T-cell (primary cell): ENCODE measurements at regions not wholly inside any gene's neighbourhood (a gene's known extent, or its start where the extent isn't known, plus 50 kb on each side); places are given as distances from the start of the nearest gene placed in this dataset.

Experiments used
- ATAC-seq, 4 experiments: fragments of 200-7000 bp in 3 of 4; fragments of 150-1000 bp in 1 of 4; cut with Tn5 transposase; replicated peaks in 1 of 4; 1 replicate in 3 of 4; 2 replicates in 1 of 4; pipeline ENCODE4 v1.10.0; 2021; ENCODE audit warnings: moderate library complexity in 3 of 4, mild to moderate bottlenecking in 2 of 4, moderate number of reproducible peaks in 1 of 4
- CTCF ChIA-PET, 2 donors: fragments of 300-600 bp; sonication (Branson Sonifier 250); formaldehyde crosslinking; loops; one replicate each; lab custom pipeline; 2022; ENCODE audit warnings: antibody characterized with exemption in 2 of 2; lab: Charles Lee
- POLR2A ChIA-PET, 2 donors: fragments of 300-600 bp; sonication (Branson Sonifier 250); formaldehyde crosslinking; loops; one replicate each; lab custom pipeline; 2022; ENCODE audit warnings: antibody characterized with exemption in 2 of 2; lab: Charles Lee
- DNase-seq, 35 experiments: peaks; one replicate each; pipeline versions ENCODE4 v3.0.0 to v3.0.0-alpha.2; 2013 to 2023
- H3K27ac ChIP-seq: one replicate; pipeline ENCODE4 v1.5.1; 2013; ENCODE audit warnings: low read length
- H3K27me3 ChIP-seq, 2 experiments: replicated peaks in 1 of 2; 1 replicate in 1 of 2; 2 replicates in 1 of 2; pipeline versions ENCODE4 v1.6.1 to v1.7.0; 2013; ENCODE audit warnings: low read length in 1 of 2, mixed read lengths in 1 of 2; ENCODE audit not compliant: control insufficient read depth in 2 of 2, insufficient read depth in 2 of 2; ENCODE audit errors: extremely low read depth in 1 of 2
- H3K36me3 ChIP-seq, 2 donors: 1 replicate in 1 of 2; 2 replicates in 1 of 2; pipeline versions ENCODE4 v1.6.1 to v1.7.0; 2013; ENCODE audit warnings: low read length in 1 of 2; ENCODE audit not compliant: control insufficient read depth in 2 of 2, insufficient read depth in 1 of 2; ENCODE audit errors: extremely low read depth in 1 of 2
- H3K4me1 ChIP-seq, 2 experiments: 1 replicate in 1 of 2; 2 replicates in 1 of 2; pipeline versions ENCODE4 v1.6.1 to v1.7.0; 2013; ENCODE audit warnings: low read length in 2 of 2, mixed read lengths in 1 of 2; ENCODE audit not compliant: insufficient read depth in 2 of 2, control insufficient read depth in 1 of 2; ENCODE audit errors: extremely low read depth in 1 of 2
- H3K4me3 ChIP-seq, 2 donors: 1 replicate in 1 of 2; 2 replicates in 1 of 2; pipeline versions ENCODE4 v1.5.1 to v1.7.0; 2013; ENCODE audit warnings: mild to moderate bottlenecking in 2 of 2, low read length in 1 of 2, moderate library complexity in 1 of 2; ENCODE audit not compliant: control insufficient read depth in 1 of 2; ENCODE audit errors: extremely low read depth in 1 of 2
- H3K9me3 ChIP-seq: 2 replicates; pipeline ENCODE4 v1.7.0; 2013
- H3K27ac Mint-ChIP-seq, 2 donors: one replicate each; pipeline ENCODE4 v1.8.0; 2020 to 2021; ENCODE audit warnings: mild to moderate bottlenecking in 2 of 2, mixed read lengths in 2 of 2
- H3K27me3 Mint-ChIP-seq, 2 donors: one replicate each; pipeline ENCODE4 v1.8.0; 2021 to 2022; ENCODE audit warnings: mixed read lengths in 2 of 2
- H3K36me3 Mint-ChIP-seq: one replicate; pipeline ENCODE4 v1.8.0; 2021; ENCODE audit warnings: mixed read lengths
- H3K4me1 Mint-ChIP-seq, 3 donors: one replicate each; pipeline ENCODE4 v1.8.0; 2020 to 2022; ENCODE audit warnings: mixed read lengths in 3 of 3, mild to moderate bottlenecking in 1 of 3
- H3K4me3 Mint-ChIP-seq, 3 donors: one replicate each; pipeline ENCODE4 v1.8.0; 2020 to 2022; ENCODE audit warnings: mild to moderate bottlenecking in 3 of 3, mixed read lengths in 3 of 3, moderate library complexity in 3 of 3
- H3K9me3 Mint-ChIP-seq, 3 donors: one replicate each; pipeline ENCODE4 v1.8.0; 2020 to 2022; ENCODE audit warnings: mixed read lengths in 3 of 3
- WGBS: methylation state at CpG from one replicate; pipeline ENCODE4 v1.1.5; 2013; ENCODE audit warnings: missing lambda C conversion rate; ENCODE audit not compliant: insufficient coverage; 5-methylcytosine and 5-hydroxymethylcytosine counted together

- Mint-ChIP-seq H3K9me3 (no peaks in the 10 kb centered on the region), H3K4me3 (no peak overlapping the region), H3K27ac (no peak overlapping the region), H3K4me1 (no peaks in the 10 kb centered on the region), H3K36me3 (no peaks in the 10 kb centered on the region), H3K27me3 (peaks cover 12 to 13% of the 10 kb centered on the region in 2 donors)
- H3K9me3 ChIP-seq: no peaks in the 10 kb centered on the region
- POLR2A ChIA-PET: no interaction called here
- no peak for ATAC-seq
- CTCF ChIA-PET: no interaction called here
- no peak overlapping the region for H3K4me3 ChIP-seq
- H3K27me3 ChIP-seq: no peaks in the 10 kb centered on the region
- no peaks in the 10 kb centered on the region for H3K4me1 ChIP-seq
- DNase-seq: no peak
- 64% methylated on average over 4 of the region's 4 CpGs for WGBS
- H3K27ac ChIP-seq: no peak overlapping the region
- no peaks in the 10 kb centered on the region for H3K36me3 ChIP-seq
Observed at GRCh38 chr12:105451798-105452197, 121.3 kb downstream of the C12orf75 start.

DNA sequence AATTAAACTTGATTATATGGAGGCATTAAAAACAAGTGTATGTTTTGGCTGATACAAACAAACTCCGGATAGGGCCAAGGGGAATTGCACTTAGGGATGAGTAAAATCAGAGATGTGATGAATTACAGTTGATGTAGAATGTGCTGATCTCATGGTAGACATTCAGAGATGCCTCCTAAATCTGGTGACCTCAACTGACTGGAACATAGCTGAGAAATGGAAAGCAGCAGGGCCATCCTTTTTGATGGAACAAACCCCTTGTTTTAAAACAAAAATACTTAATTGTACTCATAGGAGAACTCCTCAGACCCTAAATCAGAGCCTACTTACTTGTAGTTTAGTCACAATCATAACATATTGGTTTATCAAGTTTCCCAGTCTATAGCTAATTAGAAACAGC, 122.8 kb downstream of the C12orf75 start:
- H3K27me3 Mint-ChIP-seq: peaks cover 4 to 17% of the 10 kb centered on the region in 2 donors
- POLR2A ChIA-PET: no interaction called here

DNA sequence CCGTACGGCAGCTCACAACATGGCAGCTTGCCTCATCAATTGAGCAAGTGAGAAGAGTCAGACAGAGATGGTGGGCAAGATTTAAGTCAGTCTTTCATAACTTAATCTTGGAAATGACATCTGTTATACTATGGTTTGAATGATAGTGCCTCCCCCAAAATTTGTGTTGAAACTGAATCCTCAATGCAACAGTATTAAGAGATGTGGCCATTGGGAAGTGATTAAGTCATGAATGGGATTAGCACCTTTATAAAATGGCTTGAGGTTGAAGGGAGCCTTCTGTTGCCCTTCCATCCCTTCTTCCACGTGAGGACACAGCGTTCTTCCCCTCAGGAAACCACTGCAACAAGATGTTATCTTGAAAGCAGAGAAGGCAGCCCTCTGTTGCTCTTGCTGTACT, 124.2 kb downstream of the C12orf75 start:
- no peaks in the 10 kb centered on the region for H3K4me1 Mint-ChIP-seq
- peaks cover 0 to 7% (median 0%) of the 10 kb centered on the region in 3 donors for H3K9me3 Mint-ChIP-seq
- ChIA-PET CTCF (interaction anchor here in 1 of 2 donors (0.6 kb wide), 1 partner anchor 9 kb away, joined by 4 read pairs; no protein-coding TSS in a partner anchor), POLR2A (no interaction called here)
- no peaks in the 10 kb centered on the region for H3K36me3 Mint-ChIP-seq
- H3K4me3 ChIP-seq: no peak overlapping the region
- DNase-seq (no peak), ATAC-seq (no peak)
- no peak overlapping the region for H3K27ac Mint-ChIP-seq
- H3K9me3 ChIP-seq: no peaks in the 10 kb centered on the region
- whole genome bisulfite sequencing: 80% methylated on average over 2 of the region's 4 CpGs
- H3K4me1 ChIP-seq: no peaks in the 10 kb centered on the region
- peaks cover 9 to 21% of the 10 kb centered on the region in 2 donors for H3K27me3 Mint-ChIP-seq
- no peaks in the 10 kb centered on the region for H3K27me3 ChIP-seq
- H3K27ac ChIP-seq: no peak overlapping the region
- H3K4me3 Mint-ChIP-seq: no peak overlapping the region
- H3K36me3 ChIP-seq: no peaks in the 10 kb centered on the region

More for the DNA sequence above, 122.8 kb downstream of the C12orf75 start:
- H3K27ac ChIP-seq: no peak overlapping the region
- no peak overlapping the region for H3K4me3 ChIP-seq
- no peak for DNase-seq
- no peaks in the 10 kb centered on the region for H3K27me3 ChIP-seq
- Mint-ChIP-seq H3K4me3 (no peak overlapping the region), H3K4me1 (no peaks in the 10 kb centered on the region), H3K36me3 (no peaks in the 10 kb centered on the region), H3K27ac (no peak overlapping the region), H3K9me3 (no peaks in the 10 kb centered on the region)
- H3K36me3 ChIP-seq: no peaks in the 10 kb centered on the region
- no peak for ATAC-seq
- CTCF ChIA-PET: no interaction called here
- H3K9me3 ChIP-seq: no peaks in the 10 kb centered on the region
- H3K4me1 ChIP-seq: no peaks in the 10 kb centered on the region
- no CpG with 5 or more reads among the region's 1 CpG for WGBS

DNA sequence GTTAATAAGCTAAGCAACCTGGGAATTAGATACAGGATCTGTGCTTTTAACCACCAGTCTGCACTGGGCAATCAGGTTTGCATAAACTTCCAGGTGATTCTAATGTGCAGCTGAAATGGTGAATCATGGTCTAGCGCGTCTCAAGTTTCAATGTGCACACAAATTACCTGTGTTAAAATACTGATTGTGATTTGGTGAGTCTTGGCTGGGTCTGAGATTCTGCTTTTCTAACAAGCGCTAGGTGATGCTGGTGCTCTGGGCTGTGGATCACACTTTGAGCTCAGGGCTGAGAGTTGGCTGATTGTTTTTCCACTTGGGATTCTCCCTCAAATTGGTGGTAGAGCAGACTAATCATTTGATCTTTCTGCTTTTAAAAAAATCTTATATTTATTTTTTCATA, 124.8 kb downstream of the C12orf75 start:
- no peak for DNase-seq
- H3K36me3 ChIP-seq: no peaks in the 10 kb centered on the region
- no peak overlapping the region for H3K4me3 ChIP-seq
- no peaks in the 10 kb centered on the region for H3K9me3 ChIP-seq
- WGBS: 100% methylated on average over 2 of the region's 3 CpGs
- H3K27me3 ChIP-seq: peaks cover 0 to 4% of the 10 kb centered on the region in 2 experiments
- Mint-ChIP-seq H3K4me3 (no peak overlapping the region), H3K27ac (no peak overlapping the region), H3K36me3 (no peaks in the 10 kb centered on the region), H3K4me1 (no peaks in the 10 kb centered on the region), H3K27me3 (peaks cover 9 to 21% of the 10 kb centered on the region in 2 donors), H3K9me3 (peaks cover 0 to 7% (median 0%) of the 10 kb centered on the region in 3 donors)
- ATAC-seq: no peak
- H3K27ac ChIP-seq: no peak overlapping the region
- POLR2A ChIA-PET: no interaction called here
- H3K4me1 ChIP-seq: no peaks in the 10 kb centered on the region
- CTCF ChIA-PET: no interaction called here

DNA sequence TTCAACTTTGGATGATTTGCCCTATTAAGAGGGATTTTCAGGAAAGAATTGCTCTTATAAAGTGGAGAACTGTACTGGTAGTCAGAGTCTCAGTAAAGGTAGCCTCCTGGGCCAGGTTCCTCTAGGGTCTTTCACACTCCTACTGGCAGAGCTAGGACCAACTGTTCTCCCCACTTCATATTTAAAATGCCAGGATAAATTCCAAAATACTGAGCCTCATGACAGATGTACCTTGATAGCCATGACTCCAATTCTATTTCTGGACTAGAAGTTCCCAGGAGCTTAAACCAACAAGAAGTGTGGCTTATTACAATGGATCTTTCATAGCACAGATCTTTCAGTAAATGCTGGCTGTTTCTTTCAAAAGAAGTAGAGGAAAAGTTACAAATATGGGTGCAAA, 126.5 kb downstream of the C12orf75 start:
- Histone ChIP-seq H3K36me3 (no peaks in the 10 kb centered on the region), H3K27ac (no peak overlapping the region), H3K4me3 (no peak overlapping the region), H3K9me3 (no peaks in the 10 kb centered on the region), H3K4me1 (no peaks in the 10 kb centered on the region), H3K27me3 (peaks cover 0 to 4% of the 10 kb centered on the region in 2 experiments)
- ATAC-seq (no peak), DNase-seq (no peak)
- Mint-ChIP-seq H3K27me3 (peaks cover 16 to 17% of the 10 kb centered on the region in 2 donors), H3K27ac (no peak overlapping the region), H3K4me1 (no peaks in the 10 kb centered on the region), H3K9me3 (peaks cover 0 to 7% (median 0%) of the 10 kb centered on the region in 3 donors), H3K4me3 (no peak overlapping the region), H3K36me3 (no peaks in the 10 kb centered on the region)
- ChIA-PET POLR2A (no interaction called here), CTCF (no interaction called here)

GRCh38 chr12:105459760-105460330, 129.4 kb downstream of the C12orf75 start:
- H3K4me3 ChIP-seq: no peak overlapping the region
- Mint-ChIP-seq H3K36me3 (no peaks in the 10 kb centered on the region), H3K27me3 (peaks cover 12 to 19% of the 10 kb centered on the region in 2 donors), H3K27ac (no peak overlapping the region), H3K9me3 (peaks cover 0 to 7% (median 0%) of the 10 kb centered on the region in 3 donors), H3K4me3 (no peak overlapping the region), H3K4me1 (no peaks in the 10 kb centered on the region)
- no peak for ATAC-seq
- H3K27ac ChIP-seq: no peak overlapping the region
- ChIA-PET CTCF (no interaction called here), POLR2A (no interaction called here)
- no peaks in the 10 kb centered on the region for H3K36me3 ChIP-seq
- no peak for DNase-seq
- 64% methylated on average over 2 of the region's 6 CpGs for WGBS
- H3K27me3 ChIP-seq: peaks cover 0 to 4% of the 10 kb centered on the region in 2 experiments
- no peaks in the 10 kb centered on the region for H3K4me1 ChIP-seq
- no peaks in the 10 kb centered on the region for H3K9me3 ChIP-seq
